WI38 (cell line): ENCODE measurements at regions not wholly inside any gene's neighbourhood (a gene's known extent, or its start where the extent isn't known, plus 50 kb on each side); places are given as distances from the start of the nearest gene placed in this dataset.
"Not testable (repeated sequence)": the region's sequence is repeated elsewhere in the genome, so short reads cannot be mapped to it uniquely, and the experiment has no call there.

Experiments
- H3K4me3 ChIP-seq: 2 replicates; pipeline ENCODE4 v1.5.1; 2011; ENCODE audit warnings: low read depth, mild to moderate bottlenecking, control low read depth, low read length
- CTCF ChIP-seq: IDR thresholded peaks from 2 replicates; pipeline ENCODE4 v1.5.1; 2012; ENCODE audit warnings: low read depth, mild to moderate bottlenecking, control low read depth, low read length

DNA sequence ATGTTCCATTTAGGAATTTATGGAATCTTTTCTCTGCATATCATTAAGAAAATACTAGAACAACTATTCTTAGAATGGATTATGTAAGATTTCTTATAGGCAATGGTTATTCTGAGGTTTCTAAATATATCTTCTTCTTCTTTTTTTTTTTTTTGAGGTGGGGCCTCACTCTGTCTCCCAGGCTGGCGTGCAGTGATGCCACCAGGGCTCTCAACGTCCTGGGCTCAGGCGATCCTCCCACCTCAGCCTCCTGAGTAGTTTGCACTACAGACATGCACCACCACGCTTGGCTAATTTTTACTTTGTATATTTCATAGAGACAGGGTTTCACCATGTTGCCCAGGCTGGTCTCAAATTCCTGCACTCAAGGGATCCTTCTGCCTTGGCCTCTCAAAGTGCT lies 137.2 kb downstream of the SREK1 start:
- no peak for TF ChIP-seq CTCF
- H3K4me3 ChIP-seq = no peak overlapping the region

- TF ChIP-seq CTCF = no peak
- no peak overlapping the region for H3K4me3 ChIP-seq
Measured at GRCh38 chr5:66284588-66285342, 140.7 kb downstream of the SREK1 start.

DNA sequence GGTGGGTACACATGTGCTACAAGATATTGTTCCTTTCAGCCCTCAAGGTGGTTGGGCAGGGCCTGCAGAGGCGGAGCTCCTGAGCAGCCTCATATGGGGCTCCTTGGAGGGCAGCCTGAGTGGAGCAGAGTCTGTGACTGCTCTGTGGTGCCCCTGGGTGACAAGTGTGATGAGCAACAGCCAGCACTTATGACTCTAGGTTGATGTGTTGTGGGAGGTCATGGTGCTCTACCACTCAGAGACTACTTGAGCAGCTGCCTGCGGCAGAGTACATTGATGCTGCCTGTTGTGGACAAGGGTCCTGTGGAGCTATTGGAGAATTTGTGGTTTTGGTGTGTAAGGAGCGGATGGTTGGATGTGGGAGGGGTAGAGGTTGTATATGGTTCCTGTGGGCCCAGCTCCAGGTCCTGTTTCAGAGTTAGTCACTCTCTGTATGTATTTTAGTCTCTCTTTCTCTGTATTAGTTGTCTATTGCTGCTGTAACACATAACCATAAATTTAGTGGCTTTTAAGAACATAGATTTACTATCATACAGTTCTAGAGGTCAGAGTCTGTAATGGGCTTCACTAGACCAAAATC lies 141.3 kb downstream of the SREK1 start:
- TF ChIP-seq CTCF = no peak
- H3K4me3 ChIP-seq = no peak overlapping the region

DNA sequence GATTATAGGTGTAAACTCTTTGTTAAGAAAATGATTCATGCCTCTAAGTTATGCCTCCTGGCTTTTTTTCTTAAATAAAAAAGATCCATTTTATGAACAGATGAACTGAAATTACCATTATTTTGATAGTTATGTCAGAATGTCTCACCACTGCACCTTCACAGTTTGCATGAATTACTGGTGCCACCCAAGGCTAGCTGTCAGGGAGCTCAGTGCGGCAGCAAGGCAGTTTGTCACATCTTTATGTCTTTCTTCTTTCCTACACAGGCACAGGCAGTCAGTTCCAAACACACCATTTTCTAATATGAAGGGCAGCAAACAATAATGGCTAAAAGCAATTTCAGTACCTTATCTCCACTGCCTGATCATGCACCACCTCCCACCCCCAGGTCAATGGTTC lies 147.7 kb downstream of the SREK1 start:
- TF ChIP-seq CTCF = no peak

GRCh38 chr5:66293851-66294250 lies 149.8 kb downstream of the SREK1 start:
- not testable (repeated sequence) for H3K4me3 ChIP-seq

More for the DNA sequence above, 147.7 kb downstream of the SREK1 start:
- no peak overlapping the region for H3K4me3 ChIP-seq

DNA sequence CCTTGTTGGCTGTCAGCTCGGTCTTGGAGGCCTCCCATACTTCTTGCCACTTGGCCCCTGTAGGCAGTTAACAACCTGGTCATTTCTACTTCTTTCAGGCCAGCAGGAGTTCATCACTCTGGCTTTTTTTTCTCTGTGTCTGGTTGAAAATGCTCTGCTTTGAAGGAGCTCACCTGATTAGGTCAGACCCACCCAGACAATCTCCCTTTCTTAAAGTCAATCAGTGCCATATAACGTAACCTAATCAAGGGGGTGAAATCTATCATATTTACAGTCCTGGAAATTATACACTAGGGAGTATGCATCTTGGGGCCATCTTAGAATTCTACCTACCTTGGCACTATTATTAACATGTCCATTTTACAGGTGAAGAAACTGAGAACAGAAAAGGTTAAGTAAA lies 155.4 kb downstream of the SREK1 start:
- no peak overlapping the region for H3K4me3 ChIP-seq
- TF ChIP-seq CTCF = no peak

- no peak overlapping the region for H3K4me3 ChIP-seq
- no peak for TF ChIP-seq CTCF
Measured at GRCh38 chr5:66302344-66302743, 158.2 kb downstream of the SREK1 start.
